ENCODE measurements at regions not wholly inside any gene's neighbourhood (a gene's known extent, or its start where the extent isn't known, plus 50 kb on each side); places are given as distances from the start of the nearest gene placed in this dataset.

DNA sequence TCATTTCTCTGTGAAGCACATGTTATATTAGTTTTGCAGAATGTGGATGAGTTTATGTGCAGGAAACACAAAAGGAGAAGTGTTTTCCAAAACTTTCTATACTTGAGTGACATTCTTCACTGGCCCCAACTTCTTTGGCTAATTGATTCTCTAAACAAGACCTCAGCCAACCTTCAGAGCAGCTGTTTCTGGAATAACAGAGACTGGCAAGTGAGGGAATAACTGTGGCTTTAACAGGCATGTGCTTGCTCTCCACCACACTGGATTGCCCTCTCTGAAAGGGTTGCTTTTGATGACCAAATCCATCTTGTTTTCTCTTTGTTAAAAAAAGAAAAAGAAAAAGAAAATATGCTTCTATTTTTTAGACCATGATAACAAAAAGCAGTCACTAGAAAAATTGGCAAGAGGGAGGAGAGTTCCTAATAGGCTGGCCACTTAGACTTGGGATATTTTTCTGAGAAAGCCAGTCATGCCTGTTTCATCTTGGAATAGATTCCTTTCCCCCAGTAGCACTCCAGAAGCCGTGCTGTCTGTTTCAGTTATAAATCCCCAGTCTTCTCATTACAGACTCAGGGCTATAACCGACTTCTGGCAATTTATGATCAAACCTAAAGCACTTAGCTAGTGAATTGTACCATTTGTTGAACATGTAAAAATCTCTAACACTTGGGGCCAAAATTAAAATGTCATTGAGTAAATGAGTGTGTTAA is 295.0 kb upstream of the NR3C2 start:
- no peak for DNase-seq (ENCODE audit: extremely low read depth in 1 of 11, low read depth in 9 of 11, low spot score in 4 of 11)

DNA sequence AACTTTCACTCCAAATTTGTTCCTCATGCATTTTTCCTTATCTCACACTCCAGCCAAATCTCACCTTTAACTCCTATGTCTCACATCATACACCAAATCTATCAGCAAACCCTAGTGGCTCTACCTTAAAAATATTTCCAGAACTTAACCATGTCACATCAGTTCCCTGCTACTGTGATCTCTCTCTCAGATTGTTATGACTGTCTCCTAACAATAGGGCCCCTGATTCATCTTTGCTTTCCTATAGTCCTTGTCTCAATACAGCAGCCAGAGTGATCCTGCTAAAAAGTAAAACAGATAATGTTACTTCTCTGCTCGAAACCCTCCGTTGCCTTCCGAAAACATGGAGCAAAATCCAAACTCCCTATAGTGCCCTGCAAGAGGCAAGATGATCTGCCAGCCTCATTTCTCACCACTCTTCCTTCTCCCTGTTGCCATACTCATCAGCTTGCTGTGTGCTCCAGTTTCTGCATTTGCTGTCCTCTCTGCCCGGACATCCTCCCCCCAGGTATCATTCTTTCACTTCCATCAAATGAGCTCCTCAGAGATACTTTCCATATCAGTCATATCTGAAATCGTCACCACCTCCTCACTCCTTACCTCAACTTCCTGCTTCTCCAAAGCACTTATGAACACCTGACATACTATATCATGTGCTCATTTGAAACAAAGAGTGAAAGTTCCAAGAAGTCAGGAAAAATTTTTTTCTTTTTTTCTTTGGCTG is 293.4 kb upstream of the NR3C2 start:
- DNase-seq (ENCODE audit: extremely low read depth in 1 of 11, low read depth in 9 of 11, low spot score in 4 of 11), result no peak

DNA sequence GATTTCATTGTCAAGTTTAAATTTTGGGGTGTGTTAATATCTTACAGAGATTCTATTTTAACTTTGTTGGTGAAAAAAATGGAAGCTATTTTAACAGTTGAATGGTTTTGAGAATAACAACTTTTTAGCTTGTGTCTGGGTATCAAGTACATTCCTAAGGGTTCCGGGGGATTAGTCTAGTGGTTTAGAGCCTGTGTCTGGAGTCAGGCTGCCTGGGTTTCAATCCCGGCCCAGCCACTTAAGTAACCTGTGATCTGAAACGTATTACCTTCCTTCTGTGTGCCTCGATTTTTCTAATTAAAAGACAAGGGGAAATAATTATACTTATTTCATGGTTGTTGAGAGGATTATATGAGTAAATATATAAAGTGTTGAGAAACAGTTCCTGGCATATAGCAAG is 288.6 kb upstream of the NR3C2 start:
- peak in 2 of 11 donors; percentile 7 to 9 for DNase-seq (ENCODE audit: extremely low read depth in 1 of 11, low read depth in 9 of 11, low spot score in 4 of 11)

GRCh38 chr4:148730082-148730640 is 287.9 kb upstream of the NR3C2 start:
- no peak for DNase-seq (ENCODE audit: extremely low read depth in 1 of 11, low read depth in 9 of 11, low spot score in 4 of 11)

DNA sequence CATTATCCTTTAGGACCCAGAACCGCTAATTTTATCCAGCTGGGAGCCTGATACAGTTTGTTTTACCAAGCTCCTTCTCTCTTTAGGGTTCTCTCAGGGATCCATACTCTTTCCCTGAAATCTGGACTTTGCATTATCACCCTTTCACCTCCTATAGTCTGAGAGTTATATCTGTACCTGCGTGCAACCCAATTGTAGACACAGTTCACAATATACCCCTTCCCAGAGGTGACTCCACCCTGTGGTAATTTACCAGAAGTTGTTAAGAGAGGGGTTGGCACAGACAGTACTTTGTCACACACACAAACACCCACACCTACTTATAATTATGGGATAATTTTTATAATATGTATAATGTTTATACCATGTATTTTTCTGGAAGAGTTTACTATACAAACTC is 275.8 kb upstream of the NR3C2 start:
- DNase-seq (ENCODE audit: extremely low read depth in 1 of 11, low read depth in 9 of 11, low spot score in 4 of 11), result no peak

DNA sequence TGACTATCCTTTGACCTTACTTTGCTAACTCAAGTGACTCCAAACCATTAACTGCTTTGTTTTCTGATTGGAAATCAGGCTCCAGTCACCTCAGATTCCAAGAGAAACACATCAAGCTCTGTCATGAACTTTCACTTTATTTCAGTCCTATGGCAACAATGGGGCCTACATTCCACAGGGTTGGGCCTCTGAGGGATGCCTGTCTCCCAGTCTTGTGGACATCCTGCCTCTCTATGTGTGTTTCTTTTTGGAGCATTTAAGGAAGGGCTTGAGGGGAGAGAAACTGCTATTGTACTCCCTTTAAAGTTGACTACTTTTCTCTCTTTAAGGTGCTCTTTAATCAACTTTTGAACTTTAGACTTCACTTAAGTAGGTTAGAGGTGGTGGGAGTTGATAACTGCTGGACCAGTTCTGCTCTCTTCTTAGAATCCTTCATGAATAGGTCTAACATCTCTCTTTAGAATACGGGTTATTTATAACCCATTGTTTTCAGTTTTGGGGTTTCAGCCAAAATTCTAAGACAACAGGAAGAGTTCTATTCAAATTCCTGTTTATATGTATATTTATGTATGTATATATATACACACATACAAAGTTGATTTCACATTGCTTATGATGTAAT is 274.3 kb upstream of the NR3C2 start:
- peak in 8 of 11 donors; percentile 7 to 28 (median 18) for DNase-seq (ENCODE audit: extremely low read depth in 1 of 11, low read depth in 9 of 11, low spot score in 4 of 11)

DNA sequence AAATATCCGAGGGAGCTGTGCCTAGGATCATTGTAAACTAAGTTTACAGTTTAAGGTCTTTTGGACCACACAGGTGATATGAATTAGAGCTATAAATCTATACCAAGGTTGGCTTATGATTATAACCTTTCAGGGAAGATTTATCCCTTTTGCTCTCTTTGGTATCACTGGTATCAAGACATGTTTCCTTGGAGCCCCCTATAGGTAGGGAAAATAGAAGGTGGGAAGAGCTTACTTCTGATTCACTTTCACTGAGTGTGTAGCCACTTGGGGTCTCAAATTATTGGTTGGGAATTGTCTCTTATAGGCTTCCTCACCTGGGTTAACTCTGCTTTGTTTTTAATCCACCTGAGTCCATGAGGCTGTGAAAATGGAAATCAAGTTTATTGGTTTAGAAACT is 262.1 kb upstream of the NR3C2 start:
- DNase-seq (ENCODE audit: extremely low read depth in 1 of 11, low read depth in 9 of 11, low spot score in 4 of 11), result no peak

GRCh38 chr4:148694702-148695101 is 252.5 kb upstream of the NR3C2 start:
- no peak for DNase-seq (ENCODE audit: extremely low read depth in 1 of 11, low read depth in 9 of 11, low spot score in 4 of 11)

GRCh38 chr4:148693913-148694649 is 251.9 kb upstream of the NR3C2 start:
- DNase-seq (ENCODE audit: extremely low read depth in 1 of 11, low read depth in 9 of 11, low spot score in 4 of 11), result no peak

- no peak for DNase-seq (ENCODE audit: extremely low read depth in 1 of 11, low read depth in 9 of 11, low spot score in 4 of 11)
These were observed 250.0 kb upstream of the NR3C2 start for GRCh38 chr4:148692242-148692641.

- no peak for DNase-seq (ENCODE audit: extremely low read depth in 1 of 11, low read depth in 9 of 11, low spot score in 4 of 11)
These were observed 244.2 kb upstream of the NR3C2 start for GRCh38 chr4:148686449-148686848.

GRCh38 chr4:148684638-148685037 is 242.4 kb upstream of the NR3C2 start:
- no peak for DNase-seq (ENCODE audit: extremely low read depth in 1 of 11, low read depth in 9 of 11, low spot score in 4 of 11)

- DNase-seq (ENCODE audit: extremely low read depth in 1 of 11, low read depth in 9 of 11, low spot score in 4 of 11), result no peak
These were observed 238.7 kb upstream of the NR3C2 start for GRCh38 chr4:148680884-148681283.

GRCh38 chr4:148676344-148676743 is 234.1 kb upstream of the NR3C2 start:
- DNase-seq (ENCODE audit: extremely low read depth in 1 of 11, low read depth in 9 of 11, low spot score in 4 of 11), result no peak

- no peak for DNase-seq (ENCODE audit: extremely low read depth in 1 of 11, low read depth in 9 of 11, low spot score in 4 of 11)
These were observed 232.7 kb upstream of the NR3C2 start for GRCh38 chr4:148674876-148675275.

DNA sequence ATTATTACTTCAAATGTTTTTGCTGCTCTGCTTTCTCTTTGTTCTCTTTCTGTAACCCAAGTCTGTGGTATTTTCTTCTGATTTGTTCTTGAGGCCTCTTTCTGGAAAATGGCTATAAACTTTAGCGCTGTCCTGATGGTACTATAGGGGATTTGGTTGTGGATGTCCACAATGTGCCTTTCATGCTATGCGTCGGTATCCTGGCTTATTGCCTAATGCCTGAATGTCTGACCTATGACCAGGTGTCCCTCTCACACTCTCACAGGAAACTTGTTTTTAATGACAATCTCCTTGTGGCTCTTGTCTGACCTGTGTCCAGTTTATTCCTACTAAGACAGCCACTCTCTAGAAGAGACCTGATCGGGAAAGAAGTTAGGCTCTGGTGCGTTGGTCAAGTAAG is 222.4 kb upstream of the NR3C2 start:
- no peak for DNase-seq (ENCODE audit: extremely low read depth in 1 of 11, low read depth in 9 of 11, low spot score in 4 of 11)

DNA sequence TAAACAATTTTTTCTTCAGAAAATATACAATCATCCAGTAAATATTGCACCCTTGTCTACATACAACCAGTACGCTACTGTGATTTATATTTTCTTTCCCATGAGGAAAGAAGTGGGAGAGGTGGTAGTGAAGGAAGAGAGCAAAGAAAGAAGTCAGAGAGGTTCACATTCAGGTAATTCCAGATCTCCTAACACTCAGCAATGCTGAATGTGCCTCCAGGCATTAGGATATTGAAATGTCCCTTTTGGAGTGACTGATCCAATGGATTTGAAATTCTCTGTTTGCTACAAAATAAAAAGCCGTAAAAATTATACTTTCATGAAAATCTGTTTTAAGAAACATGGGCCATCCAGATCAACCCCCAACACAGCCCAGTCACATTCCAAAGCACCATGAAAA is 211.9 kb upstream of the NR3C2 start:
- no peak for DNase-seq (ENCODE audit: extremely low read depth in 1 of 11, low read depth in 9 of 11, low spot score in 4 of 11)

- DNase-seq (ENCODE audit: extremely low read depth in 1 of 11, low read depth in 9 of 11, low spot score in 4 of 11), result no peak
These were observed 211.5 kb upstream of the NR3C2 start for GRCh38 chr4:148653681-148654080.

DNA sequence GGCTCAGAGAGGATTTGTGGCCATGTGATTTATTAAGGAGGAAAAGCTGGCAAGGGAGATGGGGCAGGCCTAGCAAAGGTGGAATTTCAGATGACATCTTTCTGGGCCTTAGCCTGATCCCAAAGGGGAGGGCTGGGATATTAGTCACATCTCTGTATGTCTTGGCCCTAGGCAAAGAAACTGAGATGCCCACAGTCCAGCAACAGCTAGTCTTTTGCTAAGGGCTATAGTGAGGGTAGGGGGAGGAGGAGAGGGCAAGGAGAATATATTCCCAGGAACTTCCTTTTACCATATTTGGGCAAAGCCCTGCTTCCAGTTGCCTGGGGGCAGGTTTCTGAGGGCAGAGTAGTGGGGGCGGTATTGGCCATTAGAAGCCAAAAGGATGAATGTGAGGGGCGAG is 209.8 kb upstream of the NR3C2 start:
- DNase-seq (ENCODE audit: extremely low read depth in 1 of 11, low read depth in 9 of 11, low spot score in 4 of 11), result no peak
